Activated CD4-positive, alpha-beta T cell treated with anti-CD3 and anti-CD28 coated beads, Interleukin-2, amount 10 ng/mL, durations not matched to agents 7 days and 5 days (primary cell): ENCODE measurements at regions not wholly inside any gene's neighbourhood (a gene's known extent, or its start where the extent isn't known, plus 50 kb on each side); places are given as distances from the start of the nearest gene placed in this dataset.

Experiments
- CTCF ChIA-PET: fragments of 350-600 bp; sonication (Branson Sonifier 250); formaldehyde crosslinking; loops from one replicate; lab custom pipeline; 2021; ENCODE audit warnings: antibody characterized with exemption; lab: Charles Lee
- POLR2A ChIA-PET: fragments of 350-600 bp; sonication (Branson Sonifier 250); formaldehyde crosslinking; loops from one replicate; lab custom pipeline; 2021; ENCODE audit warnings: antibody characterized with exemption; lab: Charles Lee
- DNase-seq: peaks from one replicate; pipeline ENCODE4 v3.0.0-alpha.2; 2020
- H3K27ac Mint-ChIP-seq: one replicate; pipeline ENCODE4 v1.8.0; 2021; ENCODE audit warnings: mild to moderate bottlenecking, moderate library complexity, mixed read lengths
- H3K27me3 Mint-ChIP-seq: one replicate; pipeline ENCODE4 v1.8.0; 2021; ENCODE audit warnings: mixed read lengths
- H3K36me3 Mint-ChIP-seq: one replicate; pipeline ENCODE4 v1.8.0; 2021; ENCODE audit warnings: low read depth, mixed read lengths
- H3K4me1 Mint-ChIP-seq: one replicate; pipeline ENCODE4 v1.8.0; 2021; ENCODE audit warnings: mixed read lengths
- H3K4me3 Mint-ChIP-seq: one replicate; pipeline ENCODE4 v1.8.0; 2021; ENCODE audit warnings: mild to moderate bottlenecking, moderate library complexity, mixed read lengths
- H3K9me3 Mint-ChIP-seq: one replicate; pipeline ENCODE4 v1.8.0; 2021; ENCODE audit warnings: mixed read lengths

DNA sequence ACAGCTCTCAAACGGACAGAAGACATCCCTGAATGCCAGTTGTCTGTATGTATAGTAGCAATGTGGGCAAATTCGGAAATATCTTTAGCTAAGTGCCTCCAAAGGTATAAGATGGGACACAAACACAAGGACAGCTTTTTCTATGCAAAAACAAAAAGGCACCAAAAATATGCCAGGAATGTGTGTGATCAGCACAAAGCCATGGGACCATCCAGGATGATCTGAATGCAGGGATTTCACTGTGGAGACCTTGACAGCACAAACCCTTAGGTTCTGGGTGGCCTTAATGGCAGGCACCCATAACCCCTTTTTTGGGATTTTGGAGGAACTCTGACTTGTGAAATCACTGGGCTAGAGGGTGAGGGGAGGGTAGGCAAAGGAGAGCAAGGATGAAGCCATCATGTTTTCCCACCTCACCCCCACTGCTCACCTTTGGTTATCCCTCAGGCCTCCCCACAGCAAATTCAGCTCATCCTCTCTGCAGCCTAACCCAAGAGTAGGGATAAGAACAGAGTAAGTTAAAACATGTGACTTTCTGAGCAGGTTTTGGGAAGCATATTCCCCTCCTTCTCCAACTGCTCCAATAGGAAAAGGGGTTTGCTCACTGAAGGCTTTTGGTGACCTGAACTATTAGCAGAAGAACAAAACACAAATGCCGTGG, 154.6 kb downstream of the SNX19 start:
- ChIA-PET CTCF (no interaction called here), POLR2A (no interaction called here)
- H3K9me3 Mint-ChIP-seq = no peaks in the 10 kb centered on the region
- H3K27ac Mint-ChIP-seq = no peak overlapping the region
- H3K27me3 Mint-ChIP-seq = peaks cover 6% of the 10 kb centered on the region
- H3K36me3 Mint-ChIP-seq = no peaks in the 10 kb centered on the region
- no peak overlapping the region for H3K4me3 Mint-ChIP-seq
- peaks cover 8% of the 10 kb centered on the region for H3K4me1 Mint-ChIP-seq
- DNase-seq = no peak

DNA sequence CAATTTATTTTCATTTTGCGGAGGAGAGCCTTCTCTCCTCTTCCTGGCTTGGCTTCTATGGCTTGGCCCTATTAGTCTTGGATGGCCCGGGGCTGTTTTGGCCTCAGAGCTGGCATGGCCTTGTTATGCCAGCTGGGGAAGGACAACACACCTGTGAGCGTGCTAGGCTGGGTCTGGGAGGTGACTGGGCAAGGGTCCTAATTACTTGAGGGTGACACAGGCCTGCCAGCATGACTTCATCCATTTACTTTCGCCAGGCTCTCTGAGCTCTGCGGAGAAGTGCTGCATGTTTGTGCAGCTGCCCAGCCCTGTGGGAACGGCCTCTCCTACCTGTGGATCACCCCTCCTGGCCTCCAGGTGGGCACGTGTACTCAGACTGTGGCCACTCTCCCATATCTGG, 153.6 kb downstream of the SNX19 start:
- ChIA-PET POLR2A (no interaction called here), CTCF (no interaction called here)
- Mint-ChIP-seq H3K9me3 (no peaks in the 10 kb centered on the region), H3K4me3 (no peak overlapping the region), H3K36me3 (no peaks in the 10 kb centered on the region), H3K27ac (no peak overlapping the region), H3K27me3 (peaks cover 6% of the 10 kb centered on the region), H3K4me1 (peaks cover 10% of the 10 kb centered on the region)
- DNase-seq = no peak

DNA sequence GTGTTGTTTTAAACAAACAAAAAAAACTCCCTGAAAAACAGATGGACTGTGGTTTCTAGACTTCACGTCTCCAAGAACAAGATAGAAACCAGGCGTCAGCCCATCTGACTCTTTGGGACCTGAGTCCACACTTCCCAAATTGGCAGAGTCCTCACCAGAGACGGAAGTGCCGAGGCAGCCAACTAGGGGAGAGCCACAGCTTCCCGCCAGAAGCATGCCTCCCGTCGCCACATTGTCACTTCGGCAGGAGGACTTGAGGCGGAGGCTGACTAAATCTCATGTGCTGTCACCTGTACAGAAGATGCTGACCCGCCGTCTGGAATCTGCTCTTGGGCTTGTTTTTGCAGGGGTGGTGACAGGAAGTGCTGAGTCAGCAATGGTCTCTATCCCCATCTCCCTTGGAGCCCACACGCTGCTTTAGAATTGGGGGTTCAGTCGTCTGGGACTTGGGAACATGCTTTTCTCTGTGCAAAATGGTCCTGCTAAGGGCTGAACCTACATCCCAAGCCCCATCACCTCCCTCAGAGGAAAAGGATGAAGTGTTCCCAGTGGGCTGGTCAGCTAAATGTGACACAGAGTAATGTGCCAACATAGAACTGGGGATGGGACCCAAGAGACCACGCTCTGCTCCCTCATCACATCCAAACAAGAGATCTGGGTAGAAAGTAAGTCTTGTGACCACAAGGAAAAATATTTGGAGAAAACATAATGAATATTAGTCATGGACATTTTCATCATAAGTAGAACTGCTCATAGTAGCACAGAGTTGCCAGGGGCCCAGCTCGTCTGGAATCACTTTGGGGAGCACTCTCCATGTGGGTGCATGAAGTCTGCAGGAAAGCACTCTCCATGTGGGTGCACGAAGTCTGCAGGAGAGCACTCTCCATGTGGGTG, 152.9 kb downstream of the SNX19 start:
- H3K4me1 Mint-ChIP-seq = peaks cover 10% of the 10 kb centered on the region
- CTCF ChIA-PET = no interaction called here
- H3K27me3 Mint-ChIP-seq = peaks cover 6% of the 10 kb centered on the region
- POLR2A ChIA-PET = no interaction called here
- no peaks in the 10 kb centered on the region for H3K36me3 Mint-ChIP-seq
- H3K27ac Mint-ChIP-seq = no peak overlapping the region
- no peak overlapping the region for H3K4me3 Mint-ChIP-seq
- no peak for DNase-seq
- no peaks in the 10 kb centered on the region for H3K9me3 Mint-ChIP-seq

GRCh38 chr11:130765406-130765805, 150.9 kb downstream of the SNX19 start:
- POLR2A ChIA-PET = no interaction called here
- CTCF ChIA-PET = no interaction called here
- H3K9me3 Mint-ChIP-seq = no peaks in the 10 kb centered on the region
- peaks cover 10% of the 10 kb centered on the region for H3K4me1 Mint-ChIP-seq
- peaks cover 6% of the 10 kb centered on the region for H3K27me3 Mint-ChIP-seq
- DNase-seq = no peak
- H3K4me3 Mint-ChIP-seq = no peak overlapping the region
- no peak overlapping the region for H3K27ac Mint-ChIP-seq
- H3K36me3 Mint-ChIP-seq = no peaks in the 10 kb centered on the region

DNA sequence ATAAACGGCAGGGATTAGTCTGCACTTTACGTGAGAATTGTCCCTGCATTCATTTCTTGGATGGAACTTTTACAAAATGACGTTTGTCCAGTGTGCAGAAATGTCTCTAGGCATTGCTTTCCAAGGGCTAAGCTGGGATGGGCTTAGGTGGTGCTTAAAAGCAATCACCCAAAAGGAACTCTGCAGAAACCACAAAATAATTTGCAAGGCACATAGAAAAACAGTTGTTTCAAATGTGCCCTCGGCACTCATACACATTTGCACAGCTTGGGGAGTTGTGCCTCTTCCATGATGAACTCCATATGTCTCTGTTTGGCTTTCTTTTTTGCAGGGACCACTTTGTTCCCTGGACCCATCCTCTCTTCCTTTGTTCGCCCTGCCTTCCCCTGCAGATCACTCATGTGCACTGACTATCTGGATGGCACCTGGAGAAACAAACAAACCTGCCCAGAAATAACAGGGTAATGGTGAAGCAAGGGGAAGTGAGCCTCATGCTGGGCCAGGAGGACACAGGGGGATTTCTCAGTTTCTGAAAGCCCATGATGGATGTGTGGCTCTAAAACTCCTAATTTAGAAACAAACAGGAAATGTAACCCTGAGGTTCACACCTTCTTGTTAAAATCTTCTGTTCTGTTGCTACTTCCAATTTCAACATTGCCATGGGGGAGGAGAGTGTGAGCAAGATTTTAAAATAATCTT, 150.2 kb downstream of the SNX19 start:
- Mint-ChIP-seq H3K36me3 (no peaks in the 10 kb centered on the region), H3K9me3 (no peaks in the 10 kb centered on the region), H3K4me3 (no peak overlapping the region), H3K27ac (no peak overlapping the region), H3K27me3 (peaks cover 6% of the 10 kb centered on the region), H3K4me1 (peaks cover 10% of the 10 kb centered on the region)
- POLR2A ChIA-PET = no interaction called here
- no peak for DNase-seq
- CTCF ChIA-PET = no interaction called here

DNA sequence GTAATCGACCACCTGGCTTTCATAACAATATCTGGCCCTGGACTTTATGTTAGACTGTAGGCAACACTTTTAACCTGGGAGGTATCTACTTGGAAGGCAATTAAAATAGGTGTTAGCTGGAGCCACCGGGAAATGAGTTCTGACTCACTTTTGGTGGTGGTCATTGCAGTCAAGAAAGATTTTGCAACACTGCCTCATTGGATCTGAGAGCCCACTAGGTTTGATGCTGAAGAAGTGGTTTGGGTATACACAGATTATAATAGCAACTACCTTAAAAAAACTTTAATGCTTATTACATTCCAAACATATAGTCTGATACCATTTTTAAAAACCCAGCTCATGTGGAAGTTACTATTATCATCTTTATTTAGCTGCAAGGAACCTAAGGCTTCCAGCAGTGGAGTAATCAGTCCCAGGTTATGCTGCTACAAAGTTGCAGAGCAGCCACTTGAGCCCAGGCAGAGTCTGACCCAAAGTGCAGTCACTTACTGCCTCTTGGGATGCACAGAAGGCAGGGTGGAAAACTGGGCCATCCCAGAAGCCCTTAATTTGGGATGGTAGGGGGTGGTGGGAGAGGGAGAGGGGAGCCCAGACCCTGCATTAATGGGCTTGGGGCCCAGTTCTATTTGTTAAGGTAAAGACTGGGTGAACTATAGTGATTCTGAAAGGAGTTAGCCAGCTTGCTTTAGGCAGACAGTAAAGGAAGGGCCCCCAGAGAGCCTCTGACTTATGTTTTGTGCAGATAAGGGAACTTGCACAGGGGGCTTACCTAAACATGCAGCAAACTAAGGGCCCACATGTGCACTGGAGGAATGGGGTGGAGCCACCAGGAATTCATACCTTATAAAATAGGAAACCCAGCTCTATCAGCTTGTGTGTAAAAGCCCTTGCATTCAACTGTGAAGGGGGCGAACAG, 149.4 kb downstream of the SNX19 start:
- Mint-ChIP-seq H3K4me1 (peaks cover 10% of the 10 kb centered on the region), H3K27me3 (peaks cover 7% of the 10 kb centered on the region), H3K27ac (no peak overlapping the region), H3K36me3 (no peaks in the 10 kb centered on the region), H3K9me3 (no peaks in the 10 kb centered on the region), H3K4me3 (no peak overlapping the region)
- DNase-seq = no peak
- POLR2A ChIA-PET = no interaction called here
- CTCF ChIA-PET = no interaction called here

DNA sequence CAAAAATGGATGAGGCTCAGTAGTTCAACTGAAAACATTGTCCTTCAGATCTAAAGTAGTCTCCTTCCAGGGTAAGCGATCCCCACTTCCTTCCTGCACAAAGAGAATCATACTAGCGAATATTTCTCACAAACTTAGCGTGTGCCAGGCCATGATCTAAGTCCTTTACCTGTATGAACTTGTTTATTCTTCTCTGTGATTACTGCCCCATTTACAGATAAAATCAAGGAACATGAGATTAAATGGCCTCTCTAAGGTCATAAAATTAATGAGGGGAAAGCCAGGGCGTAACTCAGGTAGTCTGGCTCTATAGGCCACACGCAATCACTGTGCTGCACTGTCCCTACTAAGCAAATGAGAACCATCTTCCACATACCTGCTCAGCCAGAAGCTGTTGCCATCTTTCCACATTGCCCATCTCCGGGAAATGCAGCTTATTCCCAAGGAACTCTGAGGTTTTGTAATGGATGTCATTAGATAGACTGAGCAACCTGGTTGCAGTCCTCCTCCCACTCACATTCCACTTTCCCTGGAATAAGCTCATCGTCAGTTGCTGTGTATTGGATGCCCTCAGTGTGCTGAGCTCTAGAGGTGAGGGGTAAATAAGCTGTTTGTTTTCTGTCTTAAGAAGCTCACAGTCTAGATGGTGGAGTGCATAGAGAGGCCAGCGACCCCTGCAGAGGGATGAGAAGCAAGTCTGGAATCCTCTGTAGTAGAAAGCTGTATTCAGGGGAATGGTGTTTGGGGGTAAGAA, 146.3 kb downstream of the SNX19 start:
- H3K9me3 Mint-ChIP-seq = no peaks in the 10 kb centered on the region
- POLR2A ChIA-PET = no interaction called here
- no peak overlapping the region for H3K4me3 Mint-ChIP-seq
- H3K27ac Mint-ChIP-seq = no peak overlapping the region
- no peak for DNase-seq
- H3K27me3 Mint-ChIP-seq = peaks cover 8% of the 10 kb centered on the region
- no peaks in the 10 kb centered on the region for H3K36me3 Mint-ChIP-seq
- peaks cover 10% of the 10 kb centered on the region for H3K4me1 Mint-ChIP-seq
- CTCF ChIA-PET = no interaction called here

DNA sequence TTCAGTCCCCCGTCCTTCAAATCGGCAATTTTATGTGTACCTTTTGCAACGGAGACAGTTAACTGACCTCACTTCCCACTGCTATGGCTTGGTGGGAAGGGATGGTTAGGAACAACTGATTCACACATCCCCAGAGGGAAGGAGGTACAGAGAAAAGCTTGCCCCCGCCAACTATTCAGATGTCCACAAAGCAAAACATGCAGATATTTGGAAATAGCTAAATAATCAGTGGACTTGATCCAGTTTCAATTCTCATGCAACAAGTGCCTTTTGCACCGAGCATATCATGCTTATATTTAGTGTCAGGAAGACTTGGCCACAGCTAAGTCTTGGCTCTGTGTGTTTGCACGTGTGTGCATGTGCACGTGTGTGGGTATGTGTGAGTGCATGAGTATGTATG, 144.6 kb downstream of the SNX19 start:
- DNase-seq = no peak
- H3K27ac Mint-ChIP-seq = no peak overlapping the region
- H3K4me1 Mint-ChIP-seq = peaks cover 2% of the 10 kb centered on the region
- peaks cover 4% of the 10 kb centered on the region for H3K27me3 Mint-ChIP-seq
- H3K9me3 Mint-ChIP-seq = no peaks in the 10 kb centered on the region
- ChIA-PET POLR2A (no interaction called here), CTCF (no interaction called here)
- H3K36me3 Mint-ChIP-seq = no peaks in the 10 kb centered on the region
- H3K4me3 Mint-ChIP-seq = no peak overlapping the region

GRCh38 chr11:130772266-130773227, 143.7 kb downstream of the SNX19 start:
- H3K4me1 Mint-ChIP-seq = no peaks in the 10 kb centered on the region

GRCh38 chr11:130773244-130773820, 142.9 kb downstream of the SNX19 start:
- Mint-ChIP-seq H3K9me3 (no peaks in the 10 kb centered on the region), H3K27ac (no peak overlapping the region), H3K4me1 (no peaks in the 10 kb centered on the region), H3K36me3 (no peaks in the 10 kb centered on the region), H3K27me3 (peaks cover 6% of the 10 kb centered on the region), H3K4me3 (no peak overlapping the region)
- ChIA-PET POLR2A (no interaction called here), CTCF (no interaction called here)
- no peak for DNase-seq

More at GRCh38 chr11:130772266-130773227, 143.7 kb downstream of the SNX19 start:
- POLR2A ChIA-PET = no interaction called here
- H3K36me3 Mint-ChIP-seq = no peaks in the 10 kb centered on the region
- H3K9me3 Mint-ChIP-seq = no peaks in the 10 kb centered on the region
- H3K27ac Mint-ChIP-seq = no peak overlapping the region
- CTCF ChIA-PET = no interaction called here
- no peak overlapping the region for H3K4me3 Mint-ChIP-seq
- no peak for DNase-seq
- peaks cover 6% of the 10 kb centered on the region for H3K27me3 Mint-ChIP-seq

DNA sequence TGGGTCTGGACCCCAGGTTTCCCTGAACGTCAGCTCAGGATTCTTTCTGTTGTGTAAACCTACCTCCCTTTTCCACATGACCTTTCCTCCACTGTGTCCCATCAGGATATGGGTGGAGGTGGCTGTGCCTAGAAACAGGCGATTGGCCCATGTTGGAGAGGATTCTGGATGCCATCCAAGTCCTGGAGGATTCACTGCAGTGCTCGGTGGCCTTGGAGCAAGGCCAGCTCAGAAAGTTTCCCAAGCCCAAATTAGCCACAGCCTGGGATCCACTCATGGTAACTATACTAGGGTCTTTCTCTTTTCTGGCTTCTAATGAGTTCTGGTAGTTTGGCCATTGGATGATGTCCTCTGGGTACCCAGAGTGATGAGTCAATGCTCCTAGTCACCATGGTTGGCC, 141.6 kb downstream of the SNX19 start:
- Mint-ChIP-seq H3K36me3 (no peaks in the 10 kb centered on the region), H3K27ac (no peak overlapping the region), H3K9me3 (no peaks in the 10 kb centered on the region), H3K4me3 (no peak overlapping the region), H3K27me3 (peaks cover 6% of the 10 kb centered on the region), H3K4me1 (no peaks in the 10 kb centered on the region)
- no peak for DNase-seq
- ChIA-PET POLR2A (no interaction called here), CTCF (no interaction called here)
